Vagina (tissue), 2 donors: ENCODE measurements at regions not wholly inside any gene's neighbourhood (a gene's known extent, or its start where the extent isn't known, plus 50 kb on each side); places are given as distances from the start of the nearest gene placed in this dataset.

Experiments
- POLR2A ChIP-seq, 2 donors: fragments of 450-650 bp; IDR thresholded peaks; one replicate each; pipeline ENCODE4 v1.6.1; 2017; ENCODE audit warnings: antibody characterized with exemption in 2 of 2, mild to moderate bottlenecking in 2 of 2, moderate library complexity in 2 of 2
- TF ChIP-seq, protein P1 (sequence below), 3 experiments: fragments of 450-650 bp in 2 of 3; fragments of 200-600 bp in 1 of 3; sonication (generic) in 1 of 3; IDR thresholded peaks; one replicate each; pipeline ENCODE4 v1.5.1; 2017 to 2019; ENCODE audit warnings: antibody characterized with exemption in 3 of 3, mild to moderate bottlenecking in 2 of 3, moderate library complexity in 2 of 3

DNA sequence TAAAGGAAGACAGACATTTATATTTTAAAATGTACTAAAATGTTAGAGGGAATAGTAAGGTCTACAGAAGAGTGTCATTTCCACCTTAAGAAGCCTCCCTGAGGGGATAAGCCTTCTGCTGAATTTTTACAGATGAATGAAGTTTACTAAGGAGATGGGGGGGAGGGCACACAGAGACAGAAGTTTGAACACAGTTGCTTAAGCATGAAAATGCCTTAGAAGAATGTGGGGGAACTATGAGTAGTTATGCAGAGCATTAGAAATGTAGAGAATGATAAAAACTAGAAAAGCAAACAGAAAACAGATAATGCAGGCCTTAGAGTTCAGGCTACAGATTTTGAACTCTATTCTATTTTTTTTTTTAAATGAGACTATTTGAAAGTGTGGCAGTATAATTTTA, 232.2 kb upstream of the VLDLR start:
- TF ChIP-seq, protein P1, sequence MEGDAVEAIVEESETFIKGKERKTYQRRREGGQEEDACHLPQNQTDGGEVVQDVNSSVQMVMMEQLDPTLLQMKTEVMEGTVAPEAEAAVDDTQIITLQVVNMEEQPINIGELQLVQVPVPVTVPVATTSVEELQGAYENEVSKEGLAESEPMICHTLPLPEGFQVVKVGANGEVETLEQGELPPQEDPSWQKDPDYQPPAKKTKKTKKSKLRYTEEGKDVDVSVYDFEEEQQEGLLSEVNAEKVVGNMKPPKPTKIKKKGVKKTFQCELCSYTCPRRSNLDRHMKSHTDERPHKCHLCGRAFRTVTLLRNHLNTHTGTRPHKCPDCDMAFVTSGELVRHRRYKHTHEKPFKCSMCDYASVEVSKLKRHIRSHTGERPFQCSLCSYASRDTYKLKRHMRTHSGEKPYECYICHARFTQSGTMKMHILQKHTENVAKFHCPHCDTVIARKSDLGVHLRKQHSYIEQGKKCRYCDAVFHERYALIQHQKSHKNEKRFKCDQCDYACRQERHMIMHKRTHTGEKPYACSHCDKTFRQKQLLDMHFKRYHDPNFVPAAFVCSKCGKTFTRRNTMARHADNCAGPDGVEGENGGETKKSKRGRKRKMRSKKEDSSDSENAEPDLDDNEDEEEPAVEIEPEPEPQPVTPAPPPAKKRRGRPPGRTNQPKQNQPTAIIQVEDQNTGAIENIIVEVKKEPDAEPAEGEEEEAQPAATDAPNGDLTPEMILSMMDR (IDR thresholded peaks at IDR 0.05): no peak
- no peak for TF ChIP-seq POLR2A (IDR thresholded peaks at IDR 0.05)
